HG02884 (cell line): ENCODE measurements at regions not wholly inside any gene's neighbourhood (a gene's known extent, or its start where the extent isn't known, plus 50 kb on each side); places are given as distances from the start of the nearest gene placed in this dataset.
"Not testable (repeated sequence)": the region's sequence is repeated elsewhere in the genome, so short reads cannot be mapped to it uniquely, and the experiment has no call there.

ENCODE experiments used
- ATAC-seq: cut with Tn5 transposase; IDR thresholded peaks from one replicate; pipeline ENCODE4 v1.9.1; 2021; ENCODE audit warnings: mild to moderate bottlenecking, moderate library complexity; ENCODE audit not compliant: unreplicated experiment

- ATAC-seq, result no peak
Measured at GRCh38 chr7:152905949-152906348, 146.4 kb downstream of the ACTR3B start.

DNA sequence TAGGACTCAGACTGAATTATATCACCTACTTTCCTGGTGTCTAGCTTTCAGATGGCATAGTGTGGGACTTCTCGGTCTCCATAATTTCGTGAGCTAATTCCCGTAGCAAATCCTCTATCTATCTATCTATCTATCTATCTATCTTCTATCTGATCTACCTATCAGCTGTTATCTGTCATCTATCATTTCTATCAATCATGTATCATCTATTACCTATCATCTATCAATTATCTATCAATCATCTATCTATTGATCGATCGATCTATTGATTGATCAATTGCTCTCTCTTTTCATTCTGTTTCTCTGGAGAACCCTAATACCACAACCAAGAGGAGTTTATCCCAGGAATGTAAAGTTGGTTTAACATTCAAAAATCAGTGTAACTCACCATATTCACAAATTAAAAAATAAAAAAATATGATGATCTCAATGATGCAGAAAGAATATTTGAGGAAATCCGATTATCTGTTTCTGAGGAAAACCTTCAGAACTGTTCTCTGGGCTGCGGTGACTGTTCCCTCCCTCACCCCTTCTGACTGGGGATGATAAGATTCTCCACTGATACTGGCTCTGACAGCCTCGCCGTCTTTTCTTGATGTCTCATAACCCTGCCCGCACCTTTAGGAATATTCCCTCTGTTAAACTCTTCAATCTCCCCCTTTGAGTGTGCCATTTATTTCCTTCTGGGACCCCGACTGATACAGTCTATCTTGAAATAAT lies 147.7 kb downstream of the ACTR3B start:
- ATAC-seq, result no peak

DNA sequence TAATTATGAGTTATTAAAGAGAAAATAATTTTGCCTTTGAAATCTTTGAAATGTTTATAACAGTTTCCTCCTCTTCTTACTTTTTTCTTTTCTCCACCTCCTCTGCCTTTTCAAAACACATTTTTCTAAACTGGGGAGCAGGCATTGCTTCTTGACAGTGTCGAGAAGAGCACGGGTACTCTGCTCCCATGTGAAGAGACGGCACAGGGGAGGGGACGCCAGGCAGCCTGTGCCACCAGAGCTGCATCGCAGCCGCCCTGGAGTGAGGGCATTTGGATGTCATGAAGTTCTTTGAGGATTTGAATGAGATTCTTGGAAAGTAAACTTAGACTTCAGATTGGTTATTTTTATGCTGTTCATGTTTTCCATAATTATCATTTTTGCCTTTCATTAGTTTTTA lies 149.7 kb downstream of the ACTR3B start:
- ATAC-seq, result no peak

DNA sequence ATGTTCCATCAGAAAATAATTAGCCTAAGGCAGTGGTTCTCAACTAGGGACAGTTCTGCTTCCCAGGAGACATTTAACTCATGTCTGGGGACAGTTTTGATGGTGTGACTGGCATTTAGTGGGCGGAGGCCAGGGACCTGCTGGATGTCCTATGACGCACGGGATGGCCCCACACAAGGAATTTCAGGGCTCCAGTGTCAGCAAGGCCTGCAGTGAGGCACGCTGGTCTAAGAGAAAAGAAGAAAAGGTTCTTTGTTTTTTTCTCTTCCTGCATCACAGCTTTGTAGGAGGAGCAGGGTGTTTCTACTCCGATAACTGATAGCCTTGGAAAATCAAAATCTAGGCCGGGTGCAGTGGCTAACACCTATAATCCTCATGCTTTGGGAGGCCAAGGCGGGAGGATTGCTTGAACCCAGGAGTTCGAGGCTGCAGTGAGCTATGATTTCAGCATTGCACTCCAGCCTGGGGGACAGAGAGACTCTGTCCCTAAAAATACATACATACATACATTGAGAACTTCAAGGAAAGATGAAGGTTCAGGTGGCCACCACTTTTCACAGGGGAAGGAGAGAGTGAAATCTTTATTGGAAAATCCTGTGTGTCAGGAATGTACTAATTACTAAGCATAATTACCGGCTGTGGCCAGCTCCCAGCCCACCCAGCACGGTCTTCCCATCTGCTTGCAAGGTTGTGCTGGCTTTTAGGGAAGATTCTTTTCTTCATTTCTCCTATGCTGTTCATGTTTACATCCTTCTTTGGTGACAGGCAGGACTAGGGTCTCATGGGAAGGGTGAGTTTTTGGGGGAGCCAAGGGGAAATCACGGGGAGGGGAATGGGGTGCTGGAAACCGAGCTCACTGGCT lies 150.4 kb downstream of the ACTR3B start:
- ATAC-seq, result no peak

- ATAC-seq, result no peak
Measured at GRCh38 chr7:152910545-152911225, 151.1 kb downstream of the ACTR3B start.

DNA sequence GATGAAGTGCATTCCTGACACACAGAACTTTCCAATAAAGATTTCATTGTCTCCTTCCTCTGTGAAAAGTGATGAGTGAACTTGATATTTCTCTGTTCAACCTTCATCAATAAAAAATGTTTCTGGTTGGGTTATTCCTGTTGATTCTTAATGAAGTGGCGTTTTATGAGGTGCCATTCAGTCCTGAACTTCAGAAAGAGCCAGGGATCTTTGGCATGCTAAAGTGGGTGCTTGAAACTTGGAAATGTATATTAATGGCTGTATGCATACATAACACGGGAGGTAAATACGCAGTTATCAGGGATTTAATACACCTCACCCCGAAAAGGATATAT lies 151.6 kb downstream of the ACTR3B start:
- no peak for ATAC-seq

DNA sequence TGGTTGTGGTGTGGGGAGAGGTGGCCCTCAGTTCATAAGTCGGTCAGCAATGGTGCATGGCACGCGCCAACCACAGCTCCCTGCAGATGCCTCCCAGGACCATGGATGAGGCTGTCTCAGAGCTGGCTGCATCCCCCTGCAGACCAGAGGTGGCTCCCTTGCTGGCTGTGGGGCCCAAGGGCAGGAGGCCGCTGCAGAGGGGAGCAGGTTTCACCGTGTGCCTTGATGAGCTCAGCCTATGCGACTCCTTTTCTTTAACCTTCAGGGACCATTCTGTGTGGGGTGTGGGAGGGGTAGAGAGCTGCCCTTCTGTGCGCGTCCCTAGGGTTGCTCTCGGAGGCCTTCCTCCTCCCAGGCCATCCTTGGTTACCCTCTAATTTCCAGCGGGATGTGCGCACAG lies 152.4 kb downstream of the ACTR3B start:
- ATAC-seq, result no peak

- no peak for ATAC-seq
Measured at GRCh38 chr7:152912511-152912910, 153.0 kb downstream of the ACTR3B start.

DNA sequence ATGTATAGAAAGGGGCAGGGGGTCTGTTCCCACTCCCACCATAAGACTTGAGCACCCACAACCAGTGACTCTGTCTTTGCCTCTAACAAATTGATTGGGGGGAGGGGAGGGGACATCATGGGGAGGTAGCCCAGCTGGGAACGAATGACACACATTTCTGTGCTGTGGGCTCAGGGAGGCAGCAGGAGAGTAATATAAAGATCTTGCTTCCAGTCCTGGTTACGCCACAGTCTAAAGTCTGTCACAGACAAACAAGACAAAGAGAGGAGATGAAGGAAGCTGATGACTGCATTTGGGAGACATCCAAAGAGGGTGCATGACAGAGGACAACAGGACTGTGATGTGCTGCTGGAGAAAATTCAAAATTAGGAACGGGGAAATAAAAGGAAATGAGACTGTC lies 153.9 kb downstream of the ACTR3B start:
- no peak for ATAC-seq

DNA sequence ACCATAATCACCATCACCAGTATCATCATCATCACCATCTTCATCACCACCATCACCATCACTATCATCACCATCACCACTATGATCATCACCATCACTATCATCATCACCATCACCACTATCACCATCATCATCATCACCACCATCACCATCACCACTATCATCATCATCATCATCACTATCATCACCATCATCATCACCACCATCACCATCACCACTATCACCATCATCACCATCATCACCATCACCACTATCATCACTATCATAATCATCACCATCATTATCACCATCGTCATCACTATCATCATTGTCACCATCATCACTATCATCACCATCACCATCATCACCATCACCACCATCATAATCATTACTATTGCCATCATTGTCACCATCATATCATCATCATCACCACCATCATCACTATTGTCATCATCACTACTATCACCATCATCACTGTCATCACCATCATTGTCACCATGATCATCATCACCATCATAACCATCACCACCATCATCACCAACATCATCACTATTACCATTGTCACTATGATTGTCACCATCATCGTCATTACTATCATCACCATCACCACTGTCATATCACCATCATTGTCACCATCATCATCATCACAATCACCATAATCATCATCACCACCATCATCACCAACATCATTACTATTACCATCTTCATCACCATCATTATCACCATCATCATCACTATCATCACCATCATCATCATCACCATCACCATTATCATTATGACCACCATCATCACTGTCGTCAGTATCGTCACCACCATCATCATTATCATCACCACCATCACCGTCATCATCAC lies 154.7 kb downstream of the ACTR3B start:
- ATAC-seq, result no peak

- ATAC-seq, result not testable (repeated sequence)
Measured at GRCh38 chr7:152914845-152915102, 155.2 kb downstream of the ACTR3B start.

GRCh38 chr7:152922318-152923081 lies 162.9 kb downstream of the ACTR3B start:
- no peak for ATAC-seq

GRCh38 chr7:152923711-152924110 lies 164.2 kb downstream of the ACTR3B start:
- ATAC-seq, result no peak

GRCh38 chr7:152924238-152924637 lies 164.7 kb downstream of the ACTR3B start:
- no peak for ATAC-seq

DNA sequence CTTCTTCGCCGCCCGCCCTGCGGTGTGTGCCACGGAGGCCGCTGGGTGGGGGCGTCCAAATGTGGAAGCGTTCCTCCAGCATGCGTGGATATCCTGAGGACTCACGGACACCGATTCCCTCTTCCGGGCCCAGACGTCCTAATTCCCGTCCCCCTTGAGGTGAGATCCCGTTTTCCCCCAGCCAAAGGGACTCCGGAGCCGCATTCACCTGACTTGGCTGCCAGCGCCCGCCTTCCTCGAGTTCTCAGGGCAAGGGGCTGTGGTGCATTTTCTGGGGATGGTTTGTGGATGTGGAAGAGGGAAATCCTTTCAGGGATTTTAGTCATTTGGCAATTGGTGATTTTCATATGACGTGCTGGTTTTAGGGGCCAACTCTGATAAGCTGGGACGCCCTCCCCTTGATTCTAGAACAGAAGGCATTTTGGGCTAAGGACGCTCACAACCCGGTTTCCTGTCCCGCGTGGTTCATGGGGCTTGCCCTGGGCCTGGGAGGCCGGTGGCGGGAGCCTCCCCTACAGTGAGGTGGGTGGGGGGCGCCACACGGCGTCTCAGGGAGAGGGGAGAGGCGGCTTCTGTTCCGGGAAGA lies 165.4 kb downstream of the ACTR3B start:
- ATAC-seq, result no peak

GRCh38 chr7:152925412-152926147 lies 166.0 kb downstream of the ACTR3B start:
- no peak for ATAC-seq

- no peak for ATAC-seq
Measured at GRCh38 chr7:152931633-152932032, 172.1 kb downstream of the ACTR3B start.

DNA sequence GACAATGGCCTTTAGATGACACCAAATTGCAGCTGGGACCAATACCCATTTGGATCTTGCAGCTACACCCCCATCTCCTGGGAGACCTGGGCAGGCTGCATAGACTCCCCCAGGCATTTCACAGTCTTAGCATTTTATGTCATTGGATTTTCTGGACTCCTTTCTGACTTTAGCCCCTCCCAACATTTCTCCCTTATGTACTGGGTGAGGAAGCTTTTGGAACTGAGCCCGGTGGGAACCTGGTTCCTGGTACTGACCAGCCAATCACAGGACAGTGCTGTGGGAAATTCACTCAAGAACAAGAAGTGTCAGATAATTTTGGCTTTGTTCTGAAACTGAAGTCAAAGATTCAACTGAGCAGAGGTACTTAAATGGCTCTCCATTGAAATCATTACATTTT lies 177.7 kb downstream of the ACTR3B start:
- no peak for ATAC-seq

DNA sequence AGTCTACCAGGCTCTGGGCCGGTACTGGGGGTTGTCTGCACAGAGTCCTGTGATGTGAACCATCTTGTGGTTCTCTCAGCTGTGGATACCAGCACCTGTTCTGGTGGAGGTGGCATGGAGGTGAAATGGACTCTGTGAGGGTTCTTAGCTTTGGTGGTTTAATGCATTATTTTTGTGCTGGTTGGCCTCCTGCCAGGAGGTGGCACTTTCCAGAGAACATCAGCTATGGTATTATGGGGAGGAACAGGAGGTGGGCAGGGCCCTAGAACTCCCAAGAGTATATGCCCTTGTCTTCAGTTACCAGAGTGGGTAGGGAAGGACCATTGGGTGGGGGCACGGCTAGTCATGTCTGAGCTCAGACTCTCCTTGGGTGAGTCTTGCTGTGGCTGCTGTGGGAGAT lies 187.1 kb downstream of the ACTR3B start:
- not testable (repeated sequence) for ATAC-seq
